Nucleus accumbens (tissue), 56 donors: ENCODE measurements at regions not wholly inside any gene's neighbourhood (a gene's known extent, or its start where the extent isn't known, plus 50 kb on each side); places are given as distances from the start of the nearest gene placed in this dataset.
"Not testable (repeated sequence)": the region's sequence is repeated elsewhere in the genome, so short reads cannot be mapped to it uniquely, and the experiment has no call there.

Experiments
- DNase-seq, 56 donors: peaks; one replicate each; lab custom pipeline; 2025; lab: John Stamatoyannopoulos, UW

GRCh38 chr1:157370698-157371097, 181.6 kb downstream of the FCRL5 start:
- DNase-seq = no peak

DNA sequence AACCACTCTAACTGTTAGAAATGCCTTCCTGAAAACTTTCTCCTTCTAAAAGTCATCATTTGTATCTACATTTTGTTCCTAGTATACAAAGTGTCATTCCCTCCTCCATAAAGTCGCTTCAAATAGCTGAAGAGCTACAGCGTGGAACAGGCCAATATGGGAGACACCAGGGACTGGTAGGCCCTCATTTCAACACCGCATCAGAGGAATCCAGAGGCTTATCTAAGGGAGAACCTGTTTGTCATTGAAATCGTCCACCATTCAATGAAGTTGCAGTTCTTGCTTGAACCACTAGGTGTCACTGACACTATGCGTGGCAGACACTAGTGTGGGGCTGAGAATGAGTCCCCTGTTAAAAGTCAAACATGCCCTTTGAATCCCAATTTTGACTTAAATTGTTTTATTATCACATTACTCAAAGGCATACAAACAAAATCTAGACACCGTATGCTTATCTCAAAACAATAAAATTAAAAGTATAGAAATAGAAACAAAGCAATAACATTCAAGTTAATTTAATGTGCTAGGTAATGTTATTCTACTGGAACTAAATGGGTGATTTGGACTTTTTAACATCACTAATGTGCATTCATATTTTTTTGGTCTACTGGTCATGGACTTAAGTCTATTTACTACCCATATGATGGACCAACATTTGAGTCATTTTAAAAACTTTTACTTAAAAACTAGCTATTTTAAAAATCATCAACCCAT, 182.3 kb downstream of the FCRL5 start:
- DNase-seq = peak in 11 of 56 donors; percentile 1 to 54 (median 5)

DNA sequence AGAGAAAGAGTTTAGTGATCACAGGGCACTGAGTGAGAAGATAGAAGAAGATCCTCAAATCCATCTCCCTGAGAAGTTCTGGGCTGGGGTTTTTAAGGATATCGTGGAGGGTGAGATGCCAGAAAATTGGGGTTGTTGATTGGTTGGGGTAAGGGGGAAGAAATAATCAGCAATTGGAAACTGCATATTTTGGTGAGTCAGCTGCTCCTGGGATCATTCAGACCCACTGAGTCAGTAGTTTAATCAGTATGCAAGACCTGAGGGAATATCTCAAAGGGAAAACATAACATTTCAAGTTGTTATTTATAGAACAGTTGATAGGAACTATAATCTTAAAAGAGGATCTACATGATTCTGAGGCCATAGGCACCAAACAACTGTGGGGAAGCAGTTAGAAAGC, 183.4 kb downstream of the FCRL5 start:
- not testable (repeated sequence) for DNase-seq

- no peak for DNase-seq
Measured at GRCh38 chr1:157368363-157368762, 184.0 kb downstream of the FCRL5 start.

- DNase-seq = no peak
Measured at GRCh38 chr1:157367870-157368269, 184.4 kb downstream of the FCRL5 start.

- DNase-seq = no peak
Measured at GRCh38 chr1:157367091-157367739, 185.1 kb downstream of the FCRL5 start.

DNA sequence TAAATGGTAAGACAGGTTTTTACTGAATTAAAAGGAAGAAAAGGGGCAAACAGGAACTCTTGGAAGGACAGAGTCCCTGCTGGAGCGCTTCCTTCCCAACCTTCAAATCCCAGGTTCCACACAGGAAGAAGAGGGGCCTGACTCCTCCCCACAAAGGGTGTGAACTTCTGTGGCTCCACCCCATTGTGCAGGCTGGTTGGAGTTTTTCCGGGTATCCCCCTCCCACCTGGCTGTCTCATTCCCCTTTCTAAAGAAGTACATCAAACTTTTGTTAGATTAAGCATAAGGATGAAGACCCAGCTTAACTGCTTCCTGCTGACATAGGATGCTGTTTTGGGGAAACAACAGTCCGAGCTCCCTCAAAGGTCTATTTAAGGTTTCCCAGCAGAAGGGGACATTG, 187.7 kb downstream of the FCRL5 start:
- DNase-seq = no peak

- DNase-seq = peak in 2 of 56 donors; percentile 3
Measured at GRCh38 chr1:157363660-157364140, 188.6 kb downstream of the FCRL5 start.

- DNase-seq = no peak
Measured at GRCh38 chr1:157360023-157360390, 192.3 kb downstream of the FCRL5 start.

DNA sequence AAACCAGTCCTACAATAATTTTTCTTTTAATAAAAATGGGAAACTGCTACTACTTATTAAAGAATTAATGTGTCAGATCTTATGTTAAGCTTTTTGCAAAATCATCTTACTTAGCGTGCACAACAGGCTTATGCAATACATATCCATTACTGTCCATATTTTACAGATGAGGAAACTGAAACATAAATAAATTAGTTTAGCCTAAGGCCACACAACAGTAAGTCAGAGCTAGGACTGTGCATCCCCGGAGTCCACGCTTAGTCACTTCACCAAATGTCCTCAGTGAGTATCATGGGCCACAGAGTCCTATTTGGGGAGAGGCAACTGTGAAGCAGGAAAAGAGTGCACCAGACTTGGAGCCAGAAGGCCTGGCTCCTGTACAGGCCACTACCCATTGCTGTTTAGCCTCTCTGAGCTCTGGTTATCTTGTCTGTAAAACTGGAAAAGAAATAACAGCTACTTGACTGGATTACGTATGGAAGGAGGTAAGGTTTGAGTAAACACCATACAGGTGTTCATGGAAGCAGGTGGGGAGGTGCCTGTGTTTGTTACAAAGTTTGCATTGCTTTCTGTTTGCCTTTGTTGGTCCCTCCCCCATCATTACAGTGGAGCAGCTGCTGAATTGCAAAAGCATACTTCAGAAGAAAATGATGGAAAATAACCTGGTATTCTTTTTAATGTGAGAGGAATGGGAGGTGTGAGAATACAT, 192.8 kb downstream of the FCRL5 start:
- no peak for DNase-seq

GRCh38 chr1:157357111-157357510, 195.2 kb downstream of the FCRL5 start:
- no peak for DNase-seq

DNA sequence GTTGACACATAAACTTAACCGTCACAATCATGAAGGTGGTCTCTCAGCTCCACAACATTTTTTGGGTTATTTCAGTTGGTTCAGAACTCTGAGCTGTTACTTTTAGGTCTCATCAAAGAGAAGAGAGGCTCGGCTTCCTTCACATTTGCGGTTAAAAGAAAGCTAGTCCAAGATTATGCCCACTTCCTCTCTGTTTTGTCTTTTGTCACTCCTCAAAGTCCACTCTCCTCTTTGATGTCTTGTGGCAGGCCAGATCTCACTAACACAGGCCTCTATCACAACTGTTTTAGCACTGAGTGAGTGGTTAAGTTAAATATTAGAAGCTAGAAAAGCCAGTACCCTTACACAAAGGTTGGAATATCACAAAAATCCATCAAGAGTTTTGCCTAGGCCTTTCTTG, 195.7 kb downstream of the FCRL5 start:
- DNase-seq = no peak

DNA sequence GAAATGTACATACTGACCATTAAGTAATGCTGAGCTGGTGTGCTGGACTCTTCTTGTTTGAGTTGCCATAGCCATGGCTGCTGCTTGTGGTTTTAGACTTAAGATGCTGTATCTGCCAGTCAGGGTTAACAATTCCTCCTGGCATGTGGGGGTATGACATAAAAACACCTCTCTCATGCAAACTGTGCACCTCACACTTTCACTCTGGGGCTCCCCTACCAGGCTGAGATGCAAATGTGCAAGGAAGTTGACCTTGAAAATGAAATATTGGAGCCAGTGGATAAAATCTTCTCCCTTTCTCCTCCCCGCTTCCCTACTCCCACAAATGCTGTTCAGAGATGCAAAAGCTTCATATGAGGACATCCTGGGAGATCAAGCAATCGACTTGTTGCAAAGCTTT, 198.8 kb downstream of the FCRL5 start:
- no peak for DNase-seq

- no peak for DNase-seq
Measured at GRCh38 chr1:157352817-157353408, 199.4 kb downstream of the FCRL5 start.

GRCh38 chr1:157352216-157352615, 200.1 kb downstream of the FCRL5 start:
- no peak for DNase-seq

- not testable (repeated sequence) for DNase-seq
Measured at GRCh38 chr1:157351800-157352199, 200.5 kb downstream of the FCRL5 start.

GRCh38 chr1:157348538-157349480, 203.5 kb downstream of the FCRL5 start:
- DNase-seq = no peak

- no peak for DNase-seq
Measured at GRCh38 chr1:157347506-157347905, 204.8 kb downstream of the FCRL5 start.

- not testable (repeated sequence) for DNase-seq
Measured at GRCh38 chr1:157337785-157338184, 199.6 kb upstream of the ETV3 start.

DNA sequence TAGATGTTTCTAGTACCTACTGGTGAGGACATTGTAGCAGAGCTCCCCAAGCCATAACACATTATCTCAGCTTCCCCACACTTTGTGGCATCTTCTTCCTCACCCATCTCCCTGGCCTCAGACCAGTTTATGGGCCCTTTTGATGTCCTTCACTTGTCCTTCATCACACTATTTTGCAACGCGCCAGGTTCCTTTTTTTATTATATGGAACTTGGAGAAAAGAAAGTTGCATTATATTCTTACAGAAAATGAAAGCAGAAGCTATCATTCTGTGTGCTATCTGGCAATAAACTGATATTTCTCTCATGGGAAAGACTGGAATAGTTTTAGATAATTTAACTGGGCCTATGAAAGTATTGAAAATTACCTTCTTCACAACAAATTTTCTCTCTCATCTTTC, 196.9 kb upstream of the ETV3 start:
- no peak for DNase-seq
